Neuronal stem cell (in vitro differentiated cells): ENCODE measurements at regions not wholly inside any gene's neighbourhood (a gene's known extent, or its start where the extent isn't known, plus 50 kb on each side); places are given as distances from the start of the nearest gene placed in this dataset.
A peak's percentile ranks its signal among the peaks of the same experiment; 100 is the strongest.
"Not testable (repeated sequence)": the region's sequence is repeated elsewhere in the genome, so short reads cannot be mapped to it uniquely, and the experiment has no call there.

Experiments used
- DNase-seq: peaks from one replicate; pipeline ENCODE4 v3.0.0-alpha.2; 2013; ENCODE audit warnings: low spot score
- H2AFZ ChIP-seq: one replicate; pipeline ENCODE4 v1.6.1; 2013; ENCODE audit warnings: mild to moderate bottlenecking, low read length, inconsistent platforms
- H2AK5ac ChIP-seq: 2 replicates; pipeline ENCODE4 v1.6.1; 2013; ENCODE audit warnings: low read depth, mild to moderate bottlenecking, inconsistent platforms, low read length, moderate library complexity, mixed read lengths
- H2BK120ac ChIP-seq: 2 replicates; pipeline ENCODE4 v1.6.1; 2013; ENCODE audit warnings: low read depth, mild to moderate bottlenecking, inconsistent platforms, low read length, moderate library complexity, mixed read lengths
- H2BK12ac ChIP-seq: one replicate; pipeline ENCODE4 v1.6.1; 2013; ENCODE audit warnings: low read length, inconsistent platforms
- H2BK15ac ChIP-seq: 2 replicates; pipeline ENCODE4 v1.6.1; 2013; ENCODE audit warnings: mild to moderate bottlenecking, low read length, inconsistent platforms, mixed read lengths
- H2BK5ac ChIP-seq: one replicate; pipeline ENCODE4 v1.6.1; 2013; ENCODE audit warnings: inconsistent platforms, mild to moderate bottlenecking, low read length, moderate library complexity
- H3K14ac ChIP-seq: one replicate; pipeline ENCODE4 v1.6.1; 2013; ENCODE audit warnings: low read length, inconsistent platforms
- H3K18ac ChIP-seq: 2 replicates; pipeline ENCODE4 v1.6.1; 2013; ENCODE audit warnings: low read length, inconsistent platforms
- H3K23ac ChIP-seq: 2 replicates; pipeline ENCODE4 v1.6.1; 2013; ENCODE audit warnings: low read depth, mild to moderate bottlenecking, mixed read lengths, low read length, inconsistent platforms; ENCODE audit not compliant: poor library complexity
- H3K27ac ChIP-seq: replicated peaks from 3 replicates; pipeline ENCODE4 v1.5.1; 2013; ENCODE audit warnings: low read length, inconsistent platforms
- H3K27me3 ChIP-seq, 3 experiments: 2 replicates each; pipeline ENCODE4 v1.6.1; 2013; ENCODE audit warnings: low read length in 3 of 3, mild to moderate bottlenecking in 2 of 3, inconsistent platforms in 1 of 3, low read depth in 1 of 3, mixed read lengths in 1 of 3, moderate library complexity in 1 of 3; ENCODE audit not compliant: control insufficient read depth in 3 of 3, insufficient read depth in 3 of 3
- H3K36me3 ChIP-seq, 2 donors: replicated peaks in 1 of 2; 2 replicates each; pipeline ENCODE4 v1.6.1; 2013; ENCODE audit warnings: low read length in 2 of 2; ENCODE audit not compliant: control insufficient read depth in 2 of 2, insufficient read depth in 2 of 2
- H3K4ac ChIP-seq: 2 replicates; pipeline ENCODE4 v1.6.1; 2013; ENCODE audit warnings: inconsistent platforms, mild to moderate bottlenecking, low read length, moderate library complexity
- H3K4me1 ChIP-seq, 2 donors: 1 replicate in 1 of 2; 2 replicates in 1 of 2; pipeline ENCODE4 v1.6.1; 2013; ENCODE audit warnings: low read length in 2 of 2, low read depth in 1 of 2; ENCODE audit not compliant: control insufficient read depth in 2 of 2, insufficient read depth in 1 of 2
- H3K4me2 ChIP-seq: one replicate; pipeline ENCODE4 v1.6.1; 2013; ENCODE audit warnings: mild to moderate bottlenecking, low read length, inconsistent platforms; ENCODE audit not compliant: insufficient read depth, poor library complexity, severe bottlenecking
- H3K4me3 ChIP-seq, 2 donors: 2 replicates each; pipeline ENCODE4 v1.5.1; 2013; ENCODE audit warnings: low read length in 2 of 2, mild to moderate bottlenecking in 2 of 2, inconsistent platforms in 1 of 2, moderate library complexity in 1 of 2
- H3K79me1 ChIP-seq: one replicate; pipeline ENCODE4 v1.6.1; 2013; ENCODE audit warnings: low read depth, mild to moderate bottlenecking, inconsistent platforms, low read length, moderate library complexity
- H3K9ac ChIP-seq: one replicate; pipeline ENCODE4 v1.6.1; 2013; ENCODE audit warnings: mild to moderate bottlenecking, low read depth, low read length, inconsistent platforms; ENCODE audit not compliant: poor library complexity
- H3K9me3 ChIP-seq, 2 donors: replicated peaks in 1 of 2; 2 replicates each; pipeline versions ENCODE3 to v1.6.1; 2013; ENCODE audit warnings: low read length in 2 of 2, mild to moderate bottlenecking in 2 of 2, inconsistent platforms in 1 of 2, low read depth in 1 of 2, mixed read lengths in 1 of 2, moderate library complexity in 1 of 2; ENCODE audit not compliant: control insufficient read depth in 2 of 2, insufficient read depth in 1 of 2
- H4K8ac ChIP-seq: one replicate; pipeline ENCODE4 v1.6.1; 2013; ENCODE audit warnings: low read depth, mild to moderate bottlenecking, inconsistent platforms, low read length, moderate library complexity
- H4K91ac ChIP-seq: one replicate; pipeline ENCODE4 v1.6.1; 2013; ENCODE audit warnings: low read length, low read depth, mild to moderate bottlenecking, inconsistent platforms; ENCODE audit not compliant: poor library complexity
- WGBS, 2 donors: extraction: QIAGEN DNeasy Blood & Tissue Kit; methylation state at CpG; one replicate each; pipeline ENCODE4 v1.1.7; 2013; ENCODE audit warnings: missing lambda C conversion rate in 2 of 2, mixed read lengths in 1 of 2; ENCODE audit not compliant: insufficient read length in 2 of 2, insufficient replicate concordance in 1 of 2; ENCODE audit errors: extremely low coverage in 2 of 2; 5-methylcytosine and 5-hydroxymethylcytosine counted together

GRCh38 chr20:29119141-29119540 lies 2138.3 kb upstream of the DEFB115 start:
- no peak overlapping the region for H2BK120ac ChIP-seq
- no peak overlapping the region for H2BK5ac ChIP-seq
- H3K27me3 ChIP-seq: no peaks in the 10 kb centered on the region
- no peak for DNase-seq
- H3K4me3 ChIP-seq: no peak overlapping the region
- H3K23ac ChIP-seq: no peak overlapping the region
- H3K14ac ChIP-seq: no peak overlapping the region
- no peaks in the 10 kb centered on the region for H3K79me1 ChIP-seq
- WGBS, 2 donors: no CpG with 5 or more reads among the region's 7 CpGs
- H4K8ac ChIP-seq: peak overlapping the region; percentile 74
- no peak overlapping the region for H3K18ac ChIP-seq
- no peak overlapping the region for H2AK5ac ChIP-seq
- no peak overlapping the region for H2BK15ac ChIP-seq
- H3K4ac ChIP-seq: no peak overlapping the region
- H3K36me3 ChIP-seq: no peaks in the 10 kb centered on the region
- no peak overlapping the region for H3K4me2 ChIP-seq
- no peak overlapping the region for H4K91ac ChIP-seq
- H3K4me1 ChIP-seq: no peaks in the 10 kb centered on the region
- no peak overlapping the region for H3K27ac ChIP-seq
- no peak overlapping the region for H3K9ac ChIP-seq
- H2BK12ac ChIP-seq: no peak overlapping the region
- no peak overlapping the region for H2AFZ ChIP-seq
- peaks cover 0 to 6% of the 10 kb centered on the region in 2 donors for H3K9me3 ChIP-seq

GRCh38 chr20:29119684-29120083 lies 2137.8 kb upstream of the DEFB115 start:
- H3K23ac ChIP-seq, H3K4me2 ChIP-seq, H2BK15ac ChIP-seq, H2AK5ac ChIP-seq, H3K79me1 ChIP-seq, H3K14ac ChIP-seq, H3K4me3 ChIP-seq, H2BK12ac ChIP-seq, H3K36me3 ChIP-seq, H2BK5ac ChIP-seq, H2BK120ac ChIP-seq, H3K27me3 ChIP-seq, H3K4me1 ChIP-seq, H3K9me3 ChIP-seq, H3K4ac ChIP-seq, H3K27ac ChIP-seq, H4K8ac ChIP-seq, H3K18ac ChIP-seq, DNase-seq, H3K9ac ChIP-seq, H4K91ac ChIP-seq: not testable (repeated sequence)
- peak overlapping the region; percentile 37 for H2AFZ ChIP-seq
- no CpG with 5 or more reads among the region's 1 CpG for WGBS, 2 donors

DNA sequence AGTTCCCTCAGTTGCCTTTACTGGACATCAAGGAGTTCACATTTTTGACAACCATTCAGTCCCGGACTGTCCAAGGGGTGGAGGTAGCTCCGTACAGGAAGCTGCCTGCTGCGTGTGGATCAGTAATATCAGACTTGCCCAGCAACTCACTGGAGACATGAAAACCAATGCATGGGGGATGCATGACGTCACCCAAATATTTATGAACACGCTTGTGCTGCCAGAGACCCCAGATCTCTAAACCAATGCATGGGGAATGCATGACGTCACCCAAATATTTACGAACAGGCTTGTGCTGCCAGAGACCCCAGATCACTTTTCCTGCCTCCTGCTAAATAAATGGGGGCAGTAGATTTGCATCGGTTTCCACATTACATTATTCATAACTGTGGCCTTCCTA lies 2137.4 kb upstream of the DEFB115 start:
- H3K27ac ChIP-seq, H2BK15ac ChIP-seq, H3K4ac ChIP-seq, H3K36me3 ChIP-seq, H3K27me3 ChIP-seq, H2BK12ac ChIP-seq, H4K8ac ChIP-seq, DNase-seq, H3K18ac ChIP-seq, H2BK120ac ChIP-seq, H4K91ac ChIP-seq, H3K14ac ChIP-seq, H2AK5ac ChIP-seq, H3K79me1 ChIP-seq, H2BK5ac ChIP-seq, H3K9ac ChIP-seq, H3K23ac ChIP-seq, H3K4me2 ChIP-seq, H3K4me3 ChIP-seq, H3K9me3 ChIP-seq, H3K4me1 ChIP-seq: not testable (repeated sequence)
- no CpG with 5 or more reads among the region's 8 CpGs for WGBS, 2 donors
- peak overlapping the region; percentile 37 for H2AFZ ChIP-seq

- no CpG with 5 or more reads among the region's 2 CpGs for WGBS, 2 donors
- not testable (repeated sequence) for H3K9me3 ChIP-seq, H3K4me3 ChIP-seq, H3K23ac ChIP-seq, H2BK120ac ChIP-seq, H3K79me1 ChIP-seq, H3K36me3 ChIP-seq, DNase-seq, H3K9ac ChIP-seq, H3K4me2 ChIP-seq, H3K4ac ChIP-seq, H2AFZ ChIP-seq, H4K91ac ChIP-seq, H3K4me1 ChIP-seq, H3K18ac ChIP-seq, H2AK5ac ChIP-seq, H3K27me3 ChIP-seq, H2BK5ac ChIP-seq, H3K27ac ChIP-seq, H2BK15ac ChIP-seq, H3K14ac ChIP-seq, H4K8ac ChIP-seq, H2BK12ac ChIP-seq
These were observed 2136.9 kb upstream of the DEFB115 start for GRCh38 chr20:29120575-29120974.
